ENCODE measurements at regions not wholly inside any gene's neighbourhood (a gene's known extent, or its start where the extent isn't known, plus 50 kb on each side); places are given as distances from the start of the nearest gene placed in this dataset.
A peak's percentile ranks its signal among the peaks of the same experiment; 100 is the strongest.
"Not testable (repeated sequence)": the region's sequence is repeated elsewhere in the genome, so short reads cannot be mapped to it uniquely, and the experiment has no call there.

- Histone ChIP-seq H3K27me3 (ENCODE audit: insufficient read depth, insufficient read length) (no peaks in the 10 kb centered on the region), H3K4me3 (ENCODE audit: insufficient read length, low read depth) (no peak overlapping the region), H3K4me1 (ENCODE audit: insufficient read depth, insufficient read length) (no peaks in the 10 kb centered on the region), H3K36me3 (ENCODE audit: insufficient read depth, insufficient read length, low read length) (no peaks in the 10 kb centered on the region), H3K9me3 (ENCODE audit: insufficient read depth, low read length) (no peaks in the 10 kb centered on the region; the same call in 1 of the 2 replicates), H3K9ac (ENCODE audit: insufficient read length, low read depth) (no peak overlapping the region)
- DNase-seq (ENCODE audit: low read depth, low spot score): no peak
- TF ChIP-seq YY1 (IDR thresholded peaks at IDR 0.05; ENCODE audit: insufficient read depth, insufficient read length) (no peak), SUZ12 (IDR thresholded peaks at IDR 0.05; ENCODE audit: extremely low read depth, insufficient read depth, insufficient read length) (no peak), ZNF274 (IDR thresholded peaks at IDR 0.05; ENCODE audit: low read depth, low read length) (no peak)
Observed at GRCh38 chr5:108461628-108462367, 79.9 kb upstream of the FBXL17 start.

- no peak for DNase-seq (ENCODE audit: low read depth, low spot score)
- Histone ChIP-seq H3K27me3 (ENCODE audit: insufficient read depth, insufficient read length) (no peaks in the 10 kb centered on the region), H3K9me3 (ENCODE audit: insufficient read depth, low read length) (peaks cover under 1% of the 10 kb centered on the region; the same call in 1 of the 2 replicates), H3K4me3 (ENCODE audit: insufficient read length, low read depth) (no peak overlapping the region), H3K4me1 (ENCODE audit: insufficient read depth, insufficient read length) (no peaks in the 10 kb centered on the region), H3K9ac (ENCODE audit: insufficient read length, low read depth) (no peak overlapping the region), H3K36me3 (ENCODE audit: insufficient read depth, insufficient read length, low read length) (no peaks in the 10 kb centered on the region)
- TF ChIP-seq YY1 (IDR thresholded peaks at IDR 0.05; ENCODE audit: insufficient read depth, insufficient read length): no peak
- no peak for TF ChIP-seq SUZ12 (IDR thresholded peaks at IDR 0.05; ENCODE audit: extremely low read depth, insufficient read depth, insufficient read length)
- no peak for TF ChIP-seq ZNF274 (IDR thresholded peaks at IDR 0.05; ENCODE audit: low read depth, low read length)
Observed at GRCh38 chr5:108459769-108460168, 77.9 kb upstream of the FBXL17 start.

DNA sequence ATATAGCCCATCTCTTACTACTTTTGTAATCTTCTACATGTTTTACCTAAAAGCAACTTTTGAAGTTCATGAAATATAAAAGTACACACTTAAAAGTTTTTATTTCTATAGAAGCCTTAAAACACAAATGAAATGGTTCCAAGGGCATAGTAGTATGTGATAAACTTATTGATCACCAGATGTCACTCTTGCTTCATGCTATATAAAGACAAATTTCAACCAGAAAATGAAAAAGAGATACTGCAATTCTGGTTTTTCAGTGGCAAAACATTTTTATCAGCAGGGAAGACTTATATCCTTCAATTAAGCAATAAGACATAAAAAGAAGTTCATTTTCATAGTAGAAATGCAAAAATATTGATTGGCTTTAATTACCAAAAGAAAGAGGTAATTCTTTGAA, 69.4 kb upstream of the FBXL17 start:
- Histone ChIP-seq H3K4me3 (ENCODE audit: insufficient read length, low read depth) (no peak overlapping the region), H3K27me3 (ENCODE audit: insufficient read depth, insufficient read length) (no peaks in the 10 kb centered on the region), H3K9me3 (ENCODE audit: insufficient read depth, low read length) (peaks cover 15% of the 10 kb centered on the region; the same call in 1 of the 2 replicates), H3K36me3 (ENCODE audit: insufficient read depth, insufficient read length, low read length) (no peaks in the 10 kb centered on the region), H3K4me1 (ENCODE audit: insufficient read depth, insufficient read length) (no peaks in the 10 kb centered on the region), H3K9ac (ENCODE audit: insufficient read length, low read depth) (no peak overlapping the region)
- DNase-seq (ENCODE audit: low read depth, low spot score): no peak
- TF ChIP-seq SUZ12 (IDR thresholded peaks at IDR 0.05; ENCODE audit: extremely low read depth, insufficient read depth, insufficient read length) (no peak), ZNF274 (IDR thresholded peaks at IDR 0.05; ENCODE audit: low read depth, low read length) (no peak), YY1 (IDR thresholded peaks at IDR 0.05; ENCODE audit: insufficient read depth, insufficient read length) (no peak)

DNA sequence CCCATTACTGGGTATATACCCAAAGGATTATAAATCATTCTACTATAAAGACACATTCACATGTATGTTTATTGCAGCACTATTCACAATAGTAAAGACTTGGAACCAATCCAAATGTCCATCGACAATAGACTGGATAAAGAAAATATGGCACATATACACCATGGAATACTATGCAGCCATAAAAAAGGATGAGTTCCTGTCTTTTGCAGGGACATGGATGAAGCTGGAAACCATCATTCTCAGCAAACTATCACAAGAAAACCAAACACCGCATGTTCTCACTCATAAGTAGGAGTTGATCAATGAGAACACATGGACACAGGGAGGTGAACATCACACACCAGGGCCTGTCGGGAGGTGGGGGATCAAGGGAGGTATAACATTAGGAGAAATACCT, 62.2 kb upstream of the FBXL17 start:
- not testable (repeated sequence) for DNase-seq (ENCODE audit: low read depth, low spot score); H3K36me3 ChIP-seq (ENCODE audit: insufficient read depth, insufficient read length, low read length); H3K9me3 ChIP-seq (ENCODE audit: insufficient read depth, low read length); H3K4me3 ChIP-seq (ENCODE audit: insufficient read length, low read depth); H3K9ac ChIP-seq (ENCODE audit: insufficient read length, low read depth); H3K4me1 ChIP-seq (ENCODE audit: insufficient read depth, insufficient read length); H3K27me3 ChIP-seq (ENCODE audit: insufficient read depth, insufficient read length)

- H3K9ac ChIP-seq (ENCODE audit: insufficient read length, low read depth); H3K9me3 ChIP-seq (ENCODE audit: insufficient read depth, low read length); H3K27me3 ChIP-seq (ENCODE audit: insufficient read depth, insufficient read length); DNase-seq (ENCODE audit: low read depth, low spot score); H3K4me3 ChIP-seq (ENCODE audit: insufficient read length, low read depth); H3K36me3 ChIP-seq (ENCODE audit: insufficient read depth, insufficient read length, low read length); H3K4me1 ChIP-seq (ENCODE audit: insufficient read depth, insufficient read length): not testable (repeated sequence)
Observed at GRCh38 chr5:108442063-108442651, 60.3 kb upstream of the FBXL17 start.

GRCh38 chr5:108437425-108437824, 55.5 kb upstream of the FBXL17 start:
- DNase-seq (ENCODE audit: low read depth, low spot score): peak; percentile 6

DNA sequence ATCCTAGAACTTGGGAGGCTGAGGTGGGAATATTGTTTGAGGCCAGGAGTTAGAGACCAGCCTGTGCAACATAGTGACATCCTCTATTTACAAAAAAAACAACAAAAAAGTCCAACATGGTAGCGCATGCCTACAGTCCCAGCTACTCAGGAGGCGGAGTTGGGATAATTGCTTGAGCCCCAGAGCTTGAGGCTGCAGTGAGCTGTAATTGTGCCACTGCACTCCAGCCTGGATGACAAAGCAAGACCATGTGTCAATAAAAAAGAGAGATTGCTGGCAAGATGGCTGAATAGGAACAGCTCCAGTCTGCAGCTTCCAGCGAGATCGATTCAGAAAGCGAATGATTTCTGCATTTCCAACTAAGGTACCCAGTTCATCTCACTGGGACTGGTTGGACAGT, 54.8 kb upstream of the FBXL17 start:
- Histone ChIP-seq H3K4me1 (ENCODE audit: insufficient read depth, insufficient read length) (peaks cover 6% of the 10 kb centered on the region), H3K9ac (ENCODE audit: insufficient read length, low read depth) (no peak overlapping the region), H3K4me3 (ENCODE audit: insufficient read length, low read depth) (no peak overlapping the region), H3K27me3 (ENCODE audit: insufficient read depth, insufficient read length) (no peaks in the 10 kb centered on the region), H3K9me3 (ENCODE audit: insufficient read depth, low read length) (no peaks in the 10 kb centered on the region), H3K36me3 (ENCODE audit: insufficient read depth, insufficient read length, low read length) (no peaks in the 10 kb centered on the region)
- TF ChIP-seq YY1 (IDR thresholded peaks at IDR 0.05; ENCODE audit: insufficient read depth, insufficient read length): no peak
- DNase-seq (ENCODE audit: low read depth, low spot score): no peak

More at GRCh38 chr5:108437425-108437824, 55.5 kb upstream of the FBXL17 start:
- H3K9me3 ChIP-seq (ENCODE audit: insufficient read depth, low read length): no peaks in the 10 kb centered on the region; the same call in 1 of the 2 replicates
- no peaks in the 10 kb centered on the region for H3K27me3 ChIP-seq (ENCODE audit: insufficient read depth, insufficient read length)
- no peaks in the 10 kb centered on the region for H3K36me3 ChIP-seq (ENCODE audit: insufficient read depth, insufficient read length, low read length)
- H3K9ac ChIP-seq (ENCODE audit: insufficient read length, low read depth): no peak overlapping the region
- no peak for TF ChIP-seq SUZ12 (IDR thresholded peaks at IDR 0.05; ENCODE audit: extremely low read depth, insufficient read depth, insufficient read length)
- no peak for TF ChIP-seq YY1 (IDR thresholded peaks at IDR 0.05; ENCODE audit: insufficient read depth, insufficient read length)
- H3K4me1 ChIP-seq (ENCODE audit: insufficient read depth, insufficient read length): peaks cover 6% of the 10 kb centered on the region
- H3K4me3 ChIP-seq (ENCODE audit: insufficient read length, low read depth): no peak overlapping the region

All from NT2/D1 (cell line).